HG02943 (cell line): ENCODE measurements at regions not wholly inside any gene's neighbourhood (a gene's known extent, or its start where the extent isn't known, plus 50 kb on each side); places are given as distances from the start of the nearest gene placed in this dataset.
A peak's percentile ranks its signal among the peaks of the same experiment; 100 is the strongest.
"Not testable (repeated sequence)": the region's sequence is repeated elsewhere in the genome, so short reads cannot be mapped to it uniquely, and the experiment has no call there.

Experiments
- ATAC-seq: cut with Tn5 transposase; IDR thresholded peaks from one replicate; pipeline ENCODE4 v1.9.1; 2021; ENCODE audit warnings: mild to moderate bottlenecking, low read depth, moderate library complexity; ENCODE audit not compliant: unreplicated experiment

GRCh38 chr1:185551008-185551407 lies 183.2 kb upstream of the HMCN1 start:
- ATAC-seq: no peak

- ATAC-seq: no peak
Observed at GRCh38 chr1:185549906-185550305, 184.3 kb upstream of the HMCN1 start.

DNA sequence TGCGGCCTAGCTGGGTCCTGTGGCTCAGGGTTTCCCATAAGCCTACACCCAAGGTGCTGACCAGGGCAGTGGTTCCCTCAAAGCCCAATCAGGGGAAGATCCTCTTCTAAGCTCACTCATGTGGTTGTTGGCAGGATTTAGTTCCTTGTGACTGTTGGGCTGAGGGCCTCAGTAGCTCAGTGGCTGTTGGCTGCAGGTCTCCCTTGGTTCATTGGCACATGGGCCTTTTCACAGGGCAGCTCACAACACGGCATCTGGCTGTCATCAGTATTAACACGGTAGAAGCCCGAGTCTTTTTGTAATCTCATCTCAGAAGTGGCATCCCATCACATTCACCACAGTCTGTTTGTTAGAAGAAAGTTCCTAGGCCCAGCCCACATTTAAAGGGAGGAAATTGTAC lies 188.2 kb upstream of the HMCN1 start:
- no peak for ATAC-seq

DNA sequence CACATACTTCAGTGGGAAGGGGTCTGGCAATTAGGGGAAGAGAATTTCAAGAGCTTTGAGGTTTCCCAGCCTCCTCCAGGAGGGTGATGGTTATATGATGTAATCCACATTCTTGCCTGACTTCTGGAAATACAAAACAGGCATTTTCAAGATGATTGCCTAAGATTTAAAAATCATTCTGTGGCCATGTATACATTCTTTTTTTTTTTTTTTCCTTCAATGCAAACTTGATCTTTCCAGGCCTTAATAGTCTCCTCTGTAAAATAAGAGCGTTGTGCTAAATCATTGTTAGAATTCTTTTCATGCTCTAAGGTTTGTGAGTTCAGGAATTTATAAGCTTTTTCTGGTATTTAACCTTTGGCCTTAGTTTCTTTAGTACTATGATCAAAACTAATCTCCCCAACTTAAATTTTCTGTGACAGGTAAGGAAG lies 192.3 kb upstream of the HMCN1 start:
- ATAC-seq: no peak

DNA sequence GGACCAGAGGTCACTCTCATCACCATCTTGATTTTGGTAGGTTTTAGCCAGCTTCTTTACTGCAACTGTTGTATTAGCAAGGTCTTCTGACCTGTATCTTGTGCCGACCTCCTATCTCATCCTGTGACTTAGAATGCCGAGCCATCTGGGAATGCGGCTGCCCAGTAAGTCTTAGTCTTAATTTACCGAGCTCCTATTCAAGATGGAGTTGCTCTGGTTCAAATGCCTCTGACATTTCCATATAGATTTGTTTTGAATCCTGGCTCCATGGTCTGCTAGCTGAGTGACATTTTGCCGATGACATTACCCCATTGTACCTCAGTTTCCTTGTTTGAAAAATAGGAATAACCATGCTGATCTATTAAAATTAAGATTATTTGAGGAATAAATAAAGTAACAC lies 193.9 kb upstream of the HMCN1 start:
- ATAC-seq: no peak

DNA sequence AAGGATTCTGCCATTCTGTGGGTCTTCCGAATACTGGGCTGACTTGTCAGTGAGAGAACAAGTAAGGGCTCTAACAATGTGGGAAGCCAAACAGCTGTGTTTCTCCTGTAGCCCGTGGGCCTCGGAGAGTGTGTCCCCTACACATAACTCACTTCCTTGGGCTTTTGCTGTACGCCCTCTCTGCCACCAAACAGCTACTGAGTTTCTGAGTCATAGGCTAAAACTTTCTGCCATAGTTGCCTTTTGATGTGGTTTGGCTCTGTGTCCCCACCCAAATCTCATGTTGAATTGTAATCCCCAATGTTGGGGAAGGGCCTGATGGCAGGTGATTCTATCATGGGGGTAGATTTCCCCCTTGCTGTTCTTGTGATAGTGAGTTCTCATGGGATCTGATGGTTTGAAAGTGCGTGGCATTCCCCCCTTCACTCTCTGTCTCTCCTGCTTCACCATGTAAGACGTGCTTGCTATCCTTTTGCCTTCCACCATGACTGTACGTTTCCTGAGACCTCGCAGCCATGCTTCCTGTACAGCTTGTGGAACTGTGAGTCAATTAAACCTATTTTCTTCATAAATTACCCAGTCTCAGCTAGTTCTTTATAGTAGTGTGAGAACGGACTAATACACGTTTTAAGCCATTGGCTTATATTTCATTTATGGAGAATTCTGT lies 194.8 kb upstream of the HMCN1 start:
- ATAC-seq: no peak

- ATAC-seq: not testable (repeated sequence)
Observed at GRCh38 chr1:185538309-185538898, 195.8 kb upstream of the HMCN1 start.

DNA sequence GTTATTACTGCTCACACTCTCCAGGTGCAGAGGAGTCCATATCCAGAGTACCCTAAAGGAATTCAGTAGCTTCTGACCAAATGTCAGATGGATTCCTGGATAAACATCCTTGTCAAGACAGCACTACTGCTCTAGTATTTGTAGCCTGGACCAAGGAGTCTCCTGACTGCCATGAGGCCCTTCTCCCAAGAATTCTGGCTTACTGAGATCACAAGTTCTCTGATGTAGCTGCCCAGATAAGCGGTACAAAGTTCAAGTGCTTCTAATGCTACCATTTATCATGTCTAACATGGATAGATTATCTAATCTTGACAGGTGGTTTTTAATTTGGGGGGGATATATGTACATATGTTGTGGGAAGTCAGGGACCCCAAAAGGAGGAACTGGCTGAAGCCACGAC lies 196.6 kb upstream of the HMCN1 start:
- no peak for ATAC-seq

DNA sequence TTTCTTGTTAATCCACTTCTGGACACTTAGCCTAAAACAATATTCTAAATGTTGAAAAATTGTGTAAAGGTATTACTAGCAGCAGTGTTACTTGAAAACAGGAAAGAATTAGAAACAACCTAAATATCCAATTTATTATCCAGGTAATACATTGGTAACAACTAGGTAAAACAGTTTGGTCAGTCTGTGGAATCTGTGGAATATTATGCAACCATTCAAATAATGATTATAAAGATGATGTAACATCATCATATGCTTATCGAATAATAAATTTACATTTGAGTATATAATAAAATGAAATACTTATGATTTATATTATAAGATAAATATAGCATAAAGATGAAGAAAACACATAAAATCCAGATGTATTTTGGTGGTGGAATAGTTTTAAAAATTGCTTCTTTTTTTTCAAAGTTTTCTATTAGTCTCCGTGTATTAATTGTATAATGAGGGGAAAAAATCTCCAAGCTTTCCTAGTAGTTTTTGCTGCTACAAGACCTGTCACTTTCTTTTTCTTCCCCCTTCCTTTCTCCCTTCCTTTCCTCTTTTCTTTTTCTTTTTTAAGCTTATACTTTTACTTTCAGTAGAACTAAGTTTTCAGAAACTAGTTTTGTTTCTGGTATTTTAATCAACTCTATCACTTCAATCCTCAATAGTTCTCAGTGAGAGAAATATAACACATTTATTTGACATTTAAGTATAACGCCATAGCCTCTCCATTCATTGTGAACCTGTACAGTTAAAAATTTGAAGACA lies 197.8 kb upstream of the HMCN1 start:
- ATAC-seq: no peak

- ATAC-seq: no peak
Observed at GRCh38 chr1:185535621-185536020, 198.6 kb upstream of the HMCN1 start.

DNA sequence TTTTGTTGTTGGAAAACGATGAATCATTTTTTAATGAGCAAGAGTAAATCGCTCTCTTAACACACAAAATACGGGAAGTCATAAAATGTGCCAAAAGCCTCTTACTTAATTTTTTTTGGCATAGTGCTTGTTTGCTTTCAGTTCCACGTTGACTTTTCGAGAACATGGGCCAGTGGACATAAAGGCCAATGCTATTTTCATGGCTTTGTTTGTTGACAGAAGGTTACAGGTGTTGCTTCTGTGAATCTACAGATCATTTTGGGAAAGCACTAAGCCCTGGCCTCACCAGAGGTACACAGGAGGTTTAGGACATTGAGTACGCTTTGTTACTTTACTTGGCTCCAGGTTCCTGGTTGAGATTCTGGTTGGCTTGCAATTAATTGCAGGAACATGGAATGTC lies 199.4 kb upstream of the HMCN1 start:
- no peak for ATAC-seq

GRCh38 chr1:185533596-185533995 lies 200.6 kb upstream of the HMCN1 start:
- ATAC-seq: no peak

DNA sequence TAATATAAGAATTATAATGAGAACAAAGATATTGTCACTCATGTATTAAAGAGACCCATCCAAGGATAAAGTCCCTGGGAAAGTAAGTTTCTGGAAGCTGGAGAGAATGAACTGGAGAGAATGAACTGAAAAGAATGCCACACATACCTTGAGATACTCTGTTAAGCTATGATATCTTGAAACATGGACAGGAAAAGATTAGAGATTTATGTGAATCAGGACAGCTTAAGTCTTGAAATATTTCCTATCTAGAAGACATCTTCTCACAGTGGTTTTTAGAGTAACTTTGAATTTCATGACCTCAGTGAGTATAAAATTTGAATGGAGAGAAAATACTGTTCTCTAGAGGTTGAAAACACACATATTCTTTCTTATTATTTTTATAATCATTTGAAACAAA lies 201.3 kb upstream of the HMCN1 start:
- ATAC-seq: no peak

GRCh38 chr1:185531838-185532237 lies 202.4 kb upstream of the HMCN1 start:
- ATAC-seq: no peak

GRCh38 chr1:185530215-185530614 lies 204.0 kb upstream of the HMCN1 start:
- ATAC-seq: no peak

DNA sequence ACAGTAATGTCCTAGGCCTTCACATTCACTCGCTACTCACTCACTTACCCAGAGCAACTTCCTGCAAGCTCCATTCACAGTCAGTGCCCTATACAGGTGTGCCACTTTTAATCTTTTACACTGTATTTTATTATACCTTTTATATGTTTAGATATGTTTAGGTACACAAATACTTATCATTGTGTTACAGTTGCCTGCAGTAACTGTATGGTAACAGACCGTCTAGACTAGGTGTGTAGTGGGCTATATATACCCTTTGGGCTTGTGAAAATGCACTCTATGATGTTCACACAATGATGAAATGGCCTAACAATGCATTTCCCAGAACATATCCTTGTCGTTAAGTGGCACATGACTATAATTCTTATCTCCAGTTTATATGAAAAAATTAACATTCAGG lies 204.5 kb upstream of the HMCN1 start:
- ATAC-seq: no peak

DNA sequence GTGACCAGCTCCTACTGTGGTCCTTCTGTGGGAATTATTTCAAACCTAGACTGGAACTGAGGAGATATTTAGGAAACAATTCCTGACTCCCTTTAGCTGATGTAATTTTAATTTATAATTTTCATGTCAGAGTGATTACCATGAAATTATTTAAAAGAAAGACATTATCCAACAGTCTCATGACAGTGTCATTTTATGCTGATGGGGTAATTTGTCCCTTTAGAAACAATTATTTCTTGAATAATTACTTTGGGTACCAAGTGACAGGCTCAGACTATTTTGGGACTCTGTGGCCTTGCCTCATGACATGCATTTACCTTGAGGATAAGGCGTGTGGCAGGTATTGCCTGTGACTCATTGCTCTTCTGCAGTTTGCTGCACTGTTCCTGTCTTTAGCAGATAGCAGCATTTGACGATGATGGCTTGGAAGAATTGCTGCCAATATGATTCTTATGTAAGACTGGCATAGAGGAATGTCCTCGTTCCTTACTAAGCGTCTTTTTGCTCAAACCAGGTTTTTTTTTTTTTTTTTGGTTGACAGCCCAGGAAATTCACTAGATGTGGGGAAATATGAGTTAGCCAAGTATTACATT lies 206.0 kb upstream of the HMCN1 start:
- no peak for ATAC-seq

GRCh38 chr1:185526344-185527307 lies 207.6 kb upstream of the HMCN1 start:
- peak; percentile 99 for ATAC-seq

- ATAC-seq: no peak
Observed at GRCh38 chr1:185520188-185520920, 203.3 kb upstream of the IVNS1ABP start.
